Thyroid gland (tissue), 4 donors: ENCODE measurements at regions not wholly inside any gene's neighbourhood (a gene's known extent, or its start where the extent isn't known, plus 50 kb on each side); places are given as distances from the start of the nearest gene placed in this dataset.

ENCODE experiments used
- CTCF ChIP-seq, 6 experiments: fragments of 200-600 bp in 3 of 6; fragments of 450-650 bp in 3 of 6; sonication (generic) in 3 of 6; IDR thresholded peaks; one replicate each; pipeline ENCODE4 v1.5.1; 2016 to 2019; ENCODE audit warnings: antibody characterized with exemption in 6 of 6, mild to moderate bottlenecking in 2 of 6, inconsistent platforms in 1 of 6, moderate library complexity in 1 of 6
- POLR2A ChIP-seq, 2 donors: fragments of 450-650 bp; IDR thresholded peaks; one replicate each; pipeline ENCODE4 v1.6.1; 2017; ENCODE audit warnings: antibody characterized with exemption in 2 of 2, mild to moderate bottlenecking in 2 of 2, moderate library complexity in 1 of 2

GRCh38 chr6:85772641-85773040 is 130.0 kb upstream of the SYNCRIP start:
- no peak for TF ChIP-seq POLR2A (IDR thresholded peaks at IDR 0.05)
- TF ChIP-seq CTCF (IDR thresholded peaks at IDR 0.05) = no peak
